KBM-7 (cell line): ENCODE measurements at regions not wholly inside any gene's neighbourhood (a gene's known extent, or its start where the extent isn't known, plus 50 kb on each side); places are given as distances from the start of the nearest gene placed in this dataset.

Experiments used
- DNase-seq: peaks from one replicate; pipeline ENCODE4 v3.0.0-alpha.2; 2015
- in situ Hi-C: fragments of 300-500 bp; cut with MboI; formaldehyde crosslinking; loops from 2 replicates; pipeline ENCODE4 v1.14.3; 2020; ENCODE audit warnings: low sequenced_read_pairs, low pct_unique_long_range_greater_than_20kb, mixed read lengths

GRCh38 chr5:33043343-33043997 is 332.3 kb downstream of the NPR3 start:
- DNase-seq, result no peak
- in situ Hi-C loops, result no loop called here

- in situ Hi-C loops, result no loop called here
- DNase-seq, result no peak
Observed at GRCh38 chr5:33046091-33046490, 335.0 kb downstream of the NPR3 start.

GRCh38 chr5:33048315-33048714 is 337.2 kb downstream of the NPR3 start:
- in situ Hi-C loops, result no loop called here
- DNase-seq, result no peak

DNA sequence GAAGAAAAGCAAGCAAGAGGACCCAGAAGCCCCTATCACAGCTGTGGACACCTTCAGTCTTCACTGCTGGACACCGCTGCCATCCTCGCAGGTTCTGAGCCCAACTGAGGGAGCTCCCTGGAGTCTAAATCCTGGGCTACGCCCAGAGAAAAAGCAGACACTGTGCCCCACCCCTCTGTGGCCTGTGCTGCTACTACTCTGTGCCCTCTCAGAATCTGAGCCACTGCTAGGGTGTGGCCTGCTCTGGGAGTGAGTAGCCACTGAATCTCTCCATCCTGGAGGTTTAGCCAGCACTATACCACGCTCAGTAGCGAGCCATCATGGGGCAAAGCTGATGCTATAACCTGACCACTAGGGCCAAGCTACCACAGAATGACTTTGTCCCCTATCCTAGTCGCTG is 338.2 kb downstream of the NPR3 start:
- no peak for DNase-seq

DNA sequence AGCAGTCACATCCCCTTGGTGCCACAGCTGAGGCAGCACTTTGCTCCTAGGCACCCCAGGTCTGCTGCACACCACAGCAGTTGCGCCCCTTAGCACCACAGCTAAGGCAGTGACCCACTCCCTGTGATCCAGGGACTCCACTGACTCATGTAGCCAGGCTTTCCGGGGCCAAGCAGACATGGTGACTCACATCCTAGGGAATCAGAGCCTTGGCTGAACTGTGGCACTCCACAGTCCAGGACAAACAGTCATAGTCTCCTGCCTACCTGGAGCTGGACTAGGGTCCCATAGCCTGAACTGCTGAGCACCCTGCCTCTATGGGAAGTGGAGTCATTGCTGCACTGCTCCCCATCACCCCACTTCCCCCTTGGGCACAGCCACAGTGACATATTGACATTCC is 338.7 kb downstream of the NPR3 start:
- in situ Hi-C loops, result no loop called here
- DNase-seq, result no peak

More for the DNA sequence above, 338.2 kb downstream of the NPR3 start:
- in situ Hi-C loops, result no loop called here

DNA sequence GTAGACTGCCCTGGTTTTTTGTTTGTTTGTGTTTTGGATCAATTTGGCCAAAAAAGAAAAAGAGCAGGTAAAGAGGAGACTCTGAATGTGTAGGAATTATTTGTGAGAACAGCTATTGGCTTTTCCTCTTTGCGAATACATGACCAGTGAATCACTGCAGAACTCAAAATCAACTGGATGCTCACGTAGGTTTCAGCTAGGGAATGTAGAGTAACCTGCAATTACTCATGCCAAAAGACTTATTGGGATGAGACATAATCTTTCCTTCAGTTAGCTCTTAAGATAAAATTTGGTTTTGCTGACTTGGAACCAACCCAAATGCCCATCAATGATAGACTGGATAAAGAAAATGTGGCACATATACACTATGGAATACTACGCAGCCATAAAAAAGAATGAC is 348.0 kb downstream of the NPR3 start:
- DNase-seq, result no peak
- in situ Hi-C loops, result no loop called here

DNA sequence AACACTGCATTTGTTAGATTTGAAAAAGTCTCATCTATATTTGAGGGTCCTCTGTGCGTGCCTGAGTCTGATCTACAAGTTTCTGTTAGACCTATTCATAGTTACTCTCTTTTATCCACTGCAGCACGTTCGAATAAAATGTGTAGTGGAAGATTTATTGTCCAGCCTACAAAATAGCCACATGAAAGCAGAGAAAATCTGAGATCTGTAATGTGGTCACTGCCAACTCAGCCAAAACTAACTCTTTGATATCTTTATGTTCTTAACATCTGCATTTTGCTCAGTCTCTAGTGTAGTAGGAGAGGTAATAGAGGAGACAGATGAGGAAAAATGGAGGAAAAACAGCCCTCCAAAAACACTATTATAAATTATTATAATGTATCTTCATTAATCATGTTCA is 354.0 kb downstream of the NPR3 start:
- in situ Hi-C loops, result no loop called here
- no peak for DNase-seq

DNA sequence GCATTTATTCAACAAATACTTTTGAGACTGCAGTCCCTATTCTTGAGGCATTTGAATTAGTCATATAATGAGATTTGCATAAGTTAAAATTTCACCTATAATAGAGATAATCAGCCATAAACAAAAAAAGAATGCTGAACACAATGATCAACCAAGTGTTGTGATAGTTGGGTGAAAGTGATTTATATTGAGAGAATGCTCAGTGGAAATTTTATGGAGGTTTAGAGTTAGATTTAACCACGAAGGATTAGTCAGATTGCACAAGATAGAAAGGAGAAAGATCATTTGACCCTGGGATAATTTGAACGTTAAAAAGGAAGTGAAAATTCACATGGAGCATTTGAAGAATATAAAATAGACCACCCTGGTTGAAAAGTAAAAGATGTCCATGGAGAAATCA is 356.2 kb downstream of the NPR3 start:
- no peak for DNase-seq
- in situ Hi-C loops, result no loop called here

- DNase-seq, result no peak
- in situ Hi-C loops, result no loop called here
Observed at GRCh38 chr5:33068786-33069185, 357.7 kb downstream of the NPR3 start.

DNA sequence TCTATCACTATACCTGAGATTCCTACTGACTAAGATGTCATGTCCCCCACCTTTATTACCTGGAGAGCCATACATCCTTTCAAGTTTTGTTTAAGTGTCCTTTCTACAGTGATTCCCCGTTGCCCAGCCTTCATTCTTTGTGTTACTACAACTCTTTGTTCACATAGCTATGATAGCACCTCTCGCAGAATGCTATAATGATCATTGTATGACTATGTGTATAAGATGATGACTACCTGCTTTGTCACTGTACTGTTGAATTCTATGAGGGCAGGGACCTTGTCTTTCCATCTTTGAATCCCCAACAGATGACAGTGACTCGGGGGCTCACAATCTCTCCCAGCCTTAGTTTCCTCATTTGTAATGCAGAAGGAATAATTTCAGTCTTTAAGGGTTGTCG is 361.2 kb downstream of the NPR3 start:
- DNase-seq, result no peak
- in situ Hi-C loops, result no loop called here

- no peak for DNase-seq
- in situ Hi-C loops, result no loop called here
Observed at GRCh38 chr5:33072726-33073125, 361.6 kb downstream of the NPR3 start.

GRCh38 chr5:33073881-33074327 is 362.8 kb downstream of the NPR3 start:
- in situ Hi-C loops, result no loop called here
- no peak for DNase-seq

- no peak for DNase-seq
- in situ Hi-C loops, result no loop called here
Observed at GRCh38 chr5:33074548-33074947, 363.4 kb downstream of the NPR3 start.

DNA sequence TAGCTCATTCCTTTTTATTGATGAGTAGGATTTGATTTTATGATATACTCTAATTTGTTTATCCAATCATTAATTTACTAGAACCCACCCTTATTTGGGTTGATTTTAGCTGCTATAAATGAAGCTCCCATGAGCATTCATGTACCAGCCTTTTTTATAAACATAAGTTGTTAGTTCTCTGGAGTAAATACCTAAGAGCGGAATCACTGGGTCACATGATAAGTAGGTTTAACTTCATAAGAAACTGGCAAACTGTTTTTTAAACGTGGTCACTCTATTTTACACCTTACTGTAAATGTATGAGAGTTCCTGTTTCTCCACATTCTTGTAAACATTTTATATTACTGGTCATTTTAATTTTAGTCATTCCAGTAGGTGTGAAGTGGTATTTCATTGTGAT is 364.6 kb downstream of the NPR3 start:
- no peak for DNase-seq
- in situ Hi-C loops, result no loop called here

- DNase-seq, result no peak
- in situ Hi-C loops, result no loop called here
Observed at GRCh38 chr5:33079548-33079947, 361.2 kb upstream of the TARS1 start.

- in situ Hi-C loops, result no loop called here
- no peak for DNase-seq
Observed at GRCh38 chr5:33080287-33080686, 360.5 kb upstream of the TARS1 start.

DNA sequence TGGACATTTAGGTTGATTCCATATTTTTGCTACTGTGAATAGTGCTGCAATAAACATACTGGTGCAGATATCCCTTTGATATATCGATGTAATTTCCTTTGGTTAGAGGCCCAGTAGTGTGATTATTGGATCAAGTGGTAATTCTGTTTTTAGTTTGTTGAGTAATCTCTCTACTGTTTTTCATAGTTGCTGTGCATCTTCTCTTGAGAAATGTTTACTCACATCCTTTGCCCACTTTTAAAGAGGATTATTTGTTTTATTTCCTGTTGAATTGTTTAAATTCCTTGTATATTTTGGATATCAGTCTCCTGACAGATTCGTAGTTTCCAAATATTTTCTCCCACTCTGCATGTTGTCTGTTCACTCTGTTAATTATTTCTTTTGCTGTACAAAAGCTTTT is 352.6 kb upstream of the TARS1 start:
- in situ Hi-C loops, result no loop called here
- no peak for DNase-seq

DNA sequence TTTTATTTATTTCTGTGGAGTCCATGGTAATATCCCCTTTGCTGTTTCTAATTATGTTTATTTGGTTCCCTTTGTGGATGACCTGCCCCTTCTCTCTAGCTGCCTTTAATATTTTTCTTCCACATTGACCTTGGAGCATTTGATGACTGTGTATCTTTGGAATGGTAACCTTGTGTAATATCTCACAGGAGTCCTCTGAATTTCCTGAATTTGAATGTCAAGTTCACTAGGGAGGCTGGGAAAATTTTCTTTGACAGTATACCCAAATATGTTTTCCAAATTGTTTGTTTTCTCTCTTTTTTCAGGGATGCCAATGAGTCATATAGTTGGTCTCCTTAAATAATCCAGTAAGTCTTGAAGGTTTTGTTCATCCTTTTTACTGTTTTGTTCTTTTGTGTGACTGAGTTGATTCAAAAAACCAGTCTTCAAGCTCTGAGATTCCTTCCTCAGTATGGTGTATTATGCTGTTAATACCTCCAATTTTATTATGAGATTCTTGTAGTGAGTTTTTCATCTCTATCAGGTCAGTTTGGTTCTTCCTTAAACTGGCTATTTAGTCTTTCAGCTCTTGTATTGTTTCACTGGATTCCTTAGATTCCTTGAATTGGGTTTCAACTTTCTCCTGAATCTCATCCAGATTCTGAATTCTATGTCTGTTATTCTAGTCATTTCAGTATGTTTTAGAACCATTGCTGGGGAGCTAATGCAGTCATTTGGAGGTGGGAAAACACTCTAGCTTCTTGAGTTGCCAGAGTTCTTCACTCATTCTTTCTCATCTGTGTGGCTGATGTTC is 349.0 kb upstream of the TARS1 start:
- no peak for DNase-seq
- in situ Hi-C loops, result no loop called here

DNA sequence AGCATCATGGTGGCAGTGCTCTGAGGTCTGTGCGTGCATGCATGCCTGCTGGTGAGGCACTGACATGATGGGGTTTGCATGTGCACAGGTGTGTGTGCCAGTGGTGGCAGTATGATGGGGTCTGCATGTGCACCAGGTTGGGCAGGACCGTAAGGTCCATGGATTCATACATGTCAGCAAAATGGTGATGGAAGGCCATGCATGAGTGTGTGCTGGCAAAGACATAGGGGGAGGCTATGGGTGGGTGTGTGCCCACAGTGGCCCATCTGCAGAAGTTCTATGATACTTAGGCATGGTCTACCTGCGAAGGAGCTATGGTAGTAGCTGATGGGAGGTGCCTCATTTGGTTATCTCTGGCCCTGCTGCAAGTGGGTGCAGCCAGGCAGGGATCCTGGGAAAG is 348.0 kb upstream of the TARS1 start:
- DNase-seq, result no peak
- in situ Hi-C loops, result no loop called here

DNA sequence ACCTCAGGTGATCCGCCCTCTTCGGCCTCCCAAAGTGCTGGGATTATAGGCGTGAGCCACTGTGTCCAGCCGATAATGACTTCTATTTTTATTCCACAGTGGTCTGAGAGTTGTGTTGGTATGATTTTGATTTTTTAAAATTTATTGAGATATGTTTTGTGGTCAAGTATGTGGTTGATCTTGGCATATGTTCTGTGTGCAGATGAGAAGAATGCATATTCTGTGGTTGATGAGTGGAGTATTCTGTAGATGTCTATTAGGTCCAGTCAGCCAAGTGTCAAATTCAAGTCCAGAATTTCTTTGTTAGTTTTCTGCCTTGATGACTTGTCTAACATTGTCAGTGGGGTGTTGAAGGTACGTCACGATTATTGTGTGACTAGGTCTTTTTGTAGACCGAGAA is 338.2 kb upstream of the TARS1 start:
- in situ Hi-C loops, result no loop called here
- DNase-seq, result no peak

DNA sequence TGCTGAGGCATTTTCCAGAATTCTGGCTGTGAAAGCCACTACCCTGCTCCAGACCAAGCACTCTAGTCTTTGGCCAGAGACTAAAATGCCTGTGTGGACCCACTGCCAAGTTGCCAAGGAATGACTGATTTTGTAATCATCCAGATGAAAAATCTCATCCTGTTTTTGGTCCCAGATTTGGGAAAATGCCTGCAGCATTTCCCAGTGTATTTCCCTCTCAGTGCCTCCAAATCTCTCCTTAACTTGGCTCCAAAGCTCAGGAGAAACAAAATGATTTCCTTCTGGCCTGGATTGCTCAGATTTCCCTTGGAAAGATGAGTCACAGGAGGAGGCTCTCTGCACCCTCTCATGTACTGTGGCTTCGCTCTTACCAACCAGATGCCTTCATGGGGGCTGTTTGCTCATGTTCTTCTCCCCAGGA is 335.2 kb upstream of the TARS1 start:
- no peak for DNase-seq
- in situ Hi-C loops, result no loop called here
